Thyroid gland (tissue), 4 donors: ENCODE measurements at regions not wholly inside any gene's neighbourhood (a gene's known extent, or its start where the extent isn't known, plus 50 kb on each side); places are given as distances from the start of the nearest gene placed in this dataset.

Source experiments
- POLR2A ChIP-seq, 2 donors: fragments of 450-650 bp; IDR thresholded peaks; one replicate each; pipeline ENCODE4 v1.6.1; 2017; ENCODE audit warnings: antibody characterized with exemption in 2 of 2, mild to moderate bottlenecking in 2 of 2, moderate library complexity in 1 of 2
- TF ChIP-seq, protein P1 (sequence below), 6 experiments: fragments of 200-600 bp in 3 of 6; fragments of 450-650 bp in 3 of 6; sonication (generic) in 3 of 6; IDR thresholded peaks; one replicate each; pipeline ENCODE4 v1.5.1; 2016 to 2019; ENCODE audit warnings: antibody characterized with exemption in 6 of 6, mild to moderate bottlenecking in 2 of 6, inconsistent platforms in 1 of 6, moderate library complexity in 1 of 6

- TF ChIP-seq, protein P1, sequence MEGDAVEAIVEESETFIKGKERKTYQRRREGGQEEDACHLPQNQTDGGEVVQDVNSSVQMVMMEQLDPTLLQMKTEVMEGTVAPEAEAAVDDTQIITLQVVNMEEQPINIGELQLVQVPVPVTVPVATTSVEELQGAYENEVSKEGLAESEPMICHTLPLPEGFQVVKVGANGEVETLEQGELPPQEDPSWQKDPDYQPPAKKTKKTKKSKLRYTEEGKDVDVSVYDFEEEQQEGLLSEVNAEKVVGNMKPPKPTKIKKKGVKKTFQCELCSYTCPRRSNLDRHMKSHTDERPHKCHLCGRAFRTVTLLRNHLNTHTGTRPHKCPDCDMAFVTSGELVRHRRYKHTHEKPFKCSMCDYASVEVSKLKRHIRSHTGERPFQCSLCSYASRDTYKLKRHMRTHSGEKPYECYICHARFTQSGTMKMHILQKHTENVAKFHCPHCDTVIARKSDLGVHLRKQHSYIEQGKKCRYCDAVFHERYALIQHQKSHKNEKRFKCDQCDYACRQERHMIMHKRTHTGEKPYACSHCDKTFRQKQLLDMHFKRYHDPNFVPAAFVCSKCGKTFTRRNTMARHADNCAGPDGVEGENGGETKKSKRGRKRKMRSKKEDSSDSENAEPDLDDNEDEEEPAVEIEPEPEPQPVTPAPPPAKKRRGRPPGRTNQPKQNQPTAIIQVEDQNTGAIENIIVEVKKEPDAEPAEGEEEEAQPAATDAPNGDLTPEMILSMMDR (IDR thresholded peaks at IDR 0.05) = no peak
- TF ChIP-seq POLR2A (IDR thresholded peaks at IDR 0.05) = no peak
Observed at GRCh38 chr6:139446768-139447655, 72.6 kb upstream of the CITED2 start.
